Gastrocnemius medialis (tissue), 4 donors: ENCODE measurements at regions not wholly inside any gene's neighbourhood (a gene's known extent, or its start where the extent isn't known, plus 50 kb on each side); places are given as distances from the start of the nearest gene placed in this dataset.

Experiments
- CTCF ChIP-seq, 5 experiments: fragments of 450-650 bp in 3 of 5; fragments of 200-600 bp in 2 of 5; sonication (generic) in 2 of 5; IDR thresholded peaks in 4 of 5; conservative IDR thresholded peaks in 1 of 5; 1 replicate in 4 of 5; 2 replicates in 1 of 5; pipeline ENCODE4 v1.5.1; 2016 to 2019; ENCODE audit warnings: antibody characterized with exemption in 5 of 5, mild to moderate bottlenecking in 3 of 5, moderate library complexity in 3 of 5
- POLR2A ChIP-seq, 2 donors: fragments of 450-650 bp; IDR thresholded peaks; one replicate each; pipeline ENCODE4 v1.6.1; 2017; ENCODE audit warnings: antibody characterized with exemption in 2 of 2, mild to moderate bottlenecking in 2 of 2, moderate library complexity in 2 of 2

- no peak for TF ChIP-seq CTCF (IDR thresholded peaks at IDR 0.05 in 4 of 5, conservative IDR thresholded peaks at IDR 0.05 in 1 of 5)
- no peak for TF ChIP-seq POLR2A (IDR thresholded peaks at IDR 0.05)
Observed at GRCh38 chr13:67443923-67444322, 213.8 kb upstream of the PCDH9 start.
